CD4-positive, CD25-positive, alpha-beta regulatory T cell (primary cell): ENCODE measurements at regions not wholly inside any gene's neighbourhood (a gene's known extent, or its start where the extent isn't known, plus 50 kb on each side); places are given as distances from the start of the nearest gene placed in this dataset.

Experiments
- ATAC-seq, 2 donors: fragments of 150-1000 bp; cut with Tn5 transposase; one replicate each; pipeline ENCODE4 v1.10.0; 2021; ENCODE audit warnings: low read depth in 2 of 2, moderate number of reproducible peaks in 2 of 2, moderate library complexity in 1 of 2
- DNase-seq, 3 donors: peaks; one replicate each; pipeline versions ENCODE4 v3.0.0 to v3.0.0-alpha.2; 2012 to 2022; ENCODE audit warnings: mixed read lengths in 1 of 3
- H3K27ac ChIP-seq: one replicate; pipeline ENCODE4 v1.7.0; 2013; ENCODE audit warnings: mild to moderate bottlenecking, low read length; ENCODE audit not compliant: insufficient read depth, poor library complexity, severe bottlenecking
- H3K27me3 ChIP-seq: one replicate; pipeline ENCODE4 v1.7.0; 2013; ENCODE audit warnings: low read length; ENCODE audit not compliant: control insufficient read depth, insufficient read depth
- H3K36me3 ChIP-seq: one replicate; pipeline ENCODE4 v1.7.0; 2013; ENCODE audit warnings: mild to moderate bottlenecking, low read length, moderate library complexity; ENCODE audit not compliant: control insufficient read depth, insufficient read depth
- H3K4me1 ChIP-seq: 2 replicates; pipeline ENCODE4 v1.7.0; 2013; ENCODE audit warnings: mild to moderate bottlenecking, low read length; ENCODE audit not compliant: insufficient read depth, control insufficient read depth, poor library complexity, severe bottlenecking
- H3K4me3 ChIP-seq: one replicate; pipeline ENCODE4 v1.7.0; 2013; ENCODE audit warnings: low read depth, mild to moderate bottlenecking, low read length, moderate library complexity
- H3K9me3 ChIP-seq, 2 experiments: 1 replicate in 1 of 2; 2 replicates in 1 of 2; pipeline ENCODE4 v1.7.0; 2013; ENCODE audit warnings: low read length in 2 of 2, mild to moderate bottlenecking in 1 of 2, moderate library complexity in 1 of 2; ENCODE audit not compliant: control insufficient read depth in 2 of 2
- H3K27ac Mint-ChIP-seq, 3 donors: one replicate each; pipeline ENCODE4 v1.8.0; 2020 to 2022; ENCODE audit warnings: mild to moderate bottlenecking in 3 of 3, mixed read lengths in 3 of 3, moderate library complexity in 2 of 3
- H3K27me3 Mint-ChIP-seq: one replicate; pipeline ENCODE4 v1.8.0; 2022; ENCODE audit warnings: mild to moderate bottlenecking, mixed read lengths
- H3K36me3 Mint-ChIP-seq: one replicate; pipeline ENCODE4 v1.8.0; 2020; ENCODE audit warnings: mixed read lengths
- H3K4me1 Mint-ChIP-seq, 4 donors: one replicate each; pipeline ENCODE4 v1.8.0; 2020 to 2022; ENCODE audit warnings: mixed read lengths in 4 of 4, mild to moderate bottlenecking in 1 of 4
- H3K4me3 Mint-ChIP-seq, 4 donors: one replicate each; pipeline ENCODE4 v1.8.0; 2020 to 2022; ENCODE audit warnings: mild to moderate bottlenecking in 4 of 4, mixed read lengths in 4 of 4, moderate library complexity in 3 of 4
- H3K9me3 Mint-ChIP-seq, 7 donors: one replicate each; pipeline ENCODE4 v1.8.0; 2020 to 2022; ENCODE audit warnings: mixed read lengths in 7 of 7, mild to moderate bottlenecking in 3 of 7, moderate library complexity in 2 of 7

DNA sequence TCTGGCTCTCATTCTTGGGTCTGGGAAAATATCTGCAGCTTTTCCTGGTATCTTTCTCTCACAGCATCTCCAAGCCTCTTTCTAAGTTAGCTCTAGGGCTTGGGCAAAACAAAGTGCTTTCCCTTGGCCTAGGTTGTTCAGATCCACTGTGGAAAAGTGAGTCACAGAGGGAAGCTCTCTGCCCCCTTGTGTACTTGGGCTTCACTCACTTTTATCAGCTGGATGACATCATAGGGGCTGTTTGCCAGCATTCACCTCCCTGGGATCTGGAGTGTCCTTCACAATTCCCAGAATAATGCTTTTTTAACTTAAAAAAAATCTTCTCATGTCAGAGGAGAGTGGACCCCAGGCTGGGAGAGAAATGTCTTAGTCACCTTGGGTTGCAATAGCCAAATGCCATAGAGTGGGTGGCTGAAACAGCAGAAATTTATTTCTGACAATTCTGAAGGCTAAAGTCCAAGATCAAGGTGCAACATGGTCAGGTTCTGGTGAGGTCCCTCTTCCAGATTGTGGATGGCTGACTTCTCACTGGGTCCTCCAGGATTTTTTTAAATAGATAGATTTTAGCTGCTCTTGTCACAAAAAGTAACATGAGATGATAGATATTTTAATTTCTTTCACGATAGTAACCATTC lies 247.8 kb downstream of the SH2D1A start:
- H3K4me3 ChIP-seq: no peak overlapping the region
- no peaks in the 10 kb centered on the region for H3K4me1 Mint-ChIP-seq
- H3K27ac Mint-ChIP-seq: no peak overlapping the region
- H3K36me3 Mint-ChIP-seq: no peaks in the 10 kb centered on the region
- no peak overlapping the region for H3K27ac ChIP-seq
- no peak overlapping the region for H3K4me3 Mint-ChIP-seq
- H3K9me3 Mint-ChIP-seq: peaks cover 0 to 6% (median 0%) of the 10 kb centered on the region in 7 donors
- H3K27me3 ChIP-seq: no peaks in the 10 kb centered on the region
- DNase-seq (no peak), ATAC-seq (no peak)
- H3K9me3 ChIP-seq: no peaks in the 10 kb centered on the region
- H3K27me3 Mint-ChIP-seq: no peaks in the 10 kb centered on the region
- no peaks in the 10 kb centered on the region for H3K4me1 ChIP-seq
- no peaks in the 10 kb centered on the region for H3K36me3 ChIP-seq

DNA sequence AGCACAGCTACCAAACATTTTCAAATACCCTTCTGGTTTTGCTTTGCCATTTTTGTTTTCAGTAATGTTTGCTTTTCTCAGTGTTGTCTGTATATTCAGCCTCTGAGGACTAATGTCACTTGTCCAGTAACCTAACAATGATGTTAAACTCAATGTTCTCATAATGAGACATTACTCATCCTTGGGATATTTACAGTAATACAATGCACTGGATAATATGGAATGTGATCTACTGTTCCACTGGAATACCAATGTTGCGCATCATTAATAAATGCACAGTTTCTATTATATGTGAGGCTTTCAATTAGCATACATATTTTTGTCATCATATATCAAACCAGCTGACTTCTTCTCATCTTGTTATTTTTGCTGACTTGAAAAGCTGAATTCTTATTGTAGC lies 259.1 kb downstream of the SH2D1A start:
- Histone ChIP-seq H3K4me3 (no peak overlapping the region), H3K27me3 (no peaks in the 10 kb centered on the region), H3K36me3 (no peaks in the 10 kb centered on the region), H3K9me3 (no peaks in the 10 kb centered on the region), H3K4me1 (no peaks in the 10 kb centered on the region), H3K27ac (no peak overlapping the region)
- Mint-ChIP-seq H3K36me3 (no peaks in the 10 kb centered on the region), H3K9me3 (peaks cover 0 to 2% (median 0%) of the 10 kb centered on the region in 7 donors), H3K27me3 (no peaks in the 10 kb centered on the region), H3K4me1 (no peaks in the 10 kb centered on the region), H3K27ac (no peak overlapping the region), H3K4me3 (no peak overlapping the region)
- DNase-seq: no peak
- ATAC-seq: no peak

DNA sequence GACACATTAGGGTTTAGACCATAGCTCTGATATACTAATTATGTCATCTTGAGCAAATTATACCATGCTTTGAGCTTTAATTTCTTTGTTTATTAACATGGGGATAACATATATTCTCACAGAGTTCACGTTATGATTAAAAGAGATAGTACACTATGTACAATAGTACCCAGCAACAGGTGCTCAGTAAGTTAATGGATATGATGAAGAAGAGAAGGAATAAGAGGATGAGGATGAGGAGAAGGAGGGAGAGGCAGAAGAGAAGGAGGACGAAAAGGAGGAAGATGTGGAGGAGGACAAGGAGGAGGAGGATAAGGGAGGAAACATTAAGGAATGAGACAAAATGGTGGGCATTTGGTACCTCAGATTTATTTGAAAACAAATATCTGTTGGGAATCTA lies 260.4 kb downstream of the SH2D1A start:
- H3K36me3 ChIP-seq: no peaks in the 10 kb centered on the region
- no peaks in the 10 kb centered on the region for H3K4me1 ChIP-seq
- Mint-ChIP-seq H3K9me3 (no peaks in the 10 kb centered on the region), H3K36me3 (no peaks in the 10 kb centered on the region), H3K4me3 (no peak overlapping the region), H3K27me3 (no peaks in the 10 kb centered on the region), H3K27ac (no peak overlapping the region), H3K4me1 (no peaks in the 10 kb centered on the region)
- DNase-seq (no peak), ATAC-seq (no peak)
- H3K27ac ChIP-seq: no peak overlapping the region
- H3K4me3 ChIP-seq: no peak overlapping the region
- H3K9me3 ChIP-seq: no peaks in the 10 kb centered on the region
- H3K27me3 ChIP-seq: no peaks in the 10 kb centered on the region

DNA sequence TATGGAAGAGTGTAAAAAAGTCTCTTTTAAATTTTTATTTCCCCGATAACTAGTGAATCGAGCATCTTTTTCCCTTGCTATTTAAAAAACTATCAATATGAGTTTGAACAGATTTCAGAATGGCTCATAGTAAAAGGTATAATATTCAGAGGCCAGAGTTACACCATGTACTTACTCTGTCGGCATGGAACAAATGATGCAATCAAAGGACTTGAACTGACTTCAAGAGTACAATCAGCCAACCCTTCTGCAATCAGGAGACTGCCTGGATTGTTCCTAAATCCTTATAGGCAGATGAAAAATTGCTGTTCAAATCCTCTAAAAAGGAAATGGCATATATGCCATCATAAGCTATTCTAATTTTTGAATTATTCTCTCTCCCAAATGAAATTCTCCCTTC lies 273.3 kb downstream of the SH2D1A start:
- no peaks in the 10 kb centered on the region for H3K4me1 ChIP-seq
- no peak overlapping the region for H3K27ac Mint-ChIP-seq

DNA sequence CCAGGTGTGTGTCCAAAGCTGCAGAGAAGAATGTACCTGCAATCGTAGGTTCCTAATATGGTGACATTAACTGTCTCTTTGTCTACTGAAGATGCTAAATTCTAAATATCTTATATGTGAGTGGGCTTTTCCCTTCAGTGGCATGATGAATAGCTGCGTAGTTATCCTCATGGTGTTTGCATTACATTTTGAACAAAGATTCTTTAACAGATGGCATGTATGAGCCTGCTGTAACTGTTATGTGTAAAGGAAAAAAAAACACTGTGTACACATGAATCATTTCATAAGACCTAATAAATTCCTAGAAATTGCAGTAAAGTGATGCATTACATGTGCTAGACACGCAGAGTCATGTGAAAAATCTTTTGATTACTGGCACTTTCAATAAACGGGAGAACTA lies 288.0 kb downstream of the SH2D1A start:
- Mint-ChIP-seq H3K9me3 (peaks cover 0 to 1% (median 0%) of the 10 kb centered on the region in 7 donors), H3K4me3 (no peak overlapping the region), H3K36me3 (no peaks in the 10 kb centered on the region), H3K27me3 (no peaks in the 10 kb centered on the region), H3K27ac (no peak overlapping the region), H3K4me1 (no peaks in the 10 kb centered on the region)
- Histone ChIP-seq H3K36me3 (no peaks in the 10 kb centered on the region), H3K27me3 (no peaks in the 10 kb centered on the region), H3K9me3 (no peaks in the 10 kb centered on the region), H3K27ac (no peak overlapping the region), H3K4me3 (no peak overlapping the region), H3K4me1 (no peaks in the 10 kb centered on the region)
- no peak for DNase-seq
- no peak for ATAC-seq

More for the DNA sequence above, 273.3 kb downstream of the SH2D1A start:
- Mint-ChIP-seq H3K4me3 (no peak overlapping the region), H3K27me3 (no peaks in the 10 kb centered on the region), H3K36me3 (no peaks in the 10 kb centered on the region), H3K9me3 (peaks cover 0 to under 1% (median 0%) of the 10 kb centered on the region in 7 donors), H3K4me1 (no peaks in the 10 kb centered on the region)
- no peaks in the 10 kb centered on the region for H3K36me3 ChIP-seq
- DNase-seq (no peak), ATAC-seq (no peak)
- no peak overlapping the region for H3K4me3 ChIP-seq
- no peaks in the 10 kb centered on the region for H3K27me3 ChIP-seq
- no peaks in the 10 kb centered on the region for H3K9me3 ChIP-seq
- no peak overlapping the region for H3K27ac ChIP-seq

DNA sequence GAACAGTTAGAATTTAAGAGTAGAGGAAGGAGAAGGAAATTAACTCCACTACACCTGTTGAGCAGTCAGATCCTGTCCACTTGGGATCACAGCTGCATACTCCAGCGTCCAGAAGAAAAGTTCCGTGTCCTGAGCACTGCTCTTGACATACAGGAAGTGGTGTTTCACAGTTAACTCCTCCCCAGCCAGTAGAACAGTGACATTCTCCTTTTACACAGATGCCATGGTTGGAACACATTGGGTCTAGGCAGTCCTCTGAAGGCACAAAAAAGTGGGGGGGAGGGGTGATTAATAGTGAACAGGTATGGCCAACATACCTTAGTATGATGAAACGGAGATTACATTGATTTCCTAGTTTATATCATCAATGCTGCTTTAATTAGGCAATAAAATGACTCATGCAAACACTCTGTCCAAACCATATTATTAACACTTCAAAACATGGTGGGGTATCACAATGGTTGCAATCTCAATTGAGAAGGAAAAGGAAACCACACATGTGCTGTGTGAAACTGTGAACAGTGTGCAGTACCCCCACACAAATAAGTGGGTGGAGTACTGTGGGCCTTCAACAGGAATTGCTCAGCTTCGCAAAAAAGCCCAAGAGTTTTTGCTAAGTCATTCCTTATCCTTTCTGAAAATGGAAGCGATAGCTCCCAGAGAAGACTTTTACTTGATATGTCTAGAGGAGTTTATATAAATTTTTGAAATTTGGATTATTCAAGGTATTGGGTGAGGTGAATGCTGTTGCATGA lies 295.6 kb downstream of the SH2D1A start:
- no peaks in the 10 kb centered on the region for H3K4me1 ChIP-seq
- no peak overlapping the region for H3K4me3 ChIP-seq
- DNase-seq: no peak
- no peaks in the 10 kb centered on the region for H3K36me3 ChIP-seq
- H3K9me3 ChIP-seq: no peaks in the 10 kb centered on the region
- no peaks in the 10 kb centered on the region for H3K4me1 Mint-ChIP-seq
- H3K27ac Mint-ChIP-seq: no peak overlapping the region
- H3K27me3 Mint-ChIP-seq: peaks cover 5% of the 10 kb centered on the region
- H3K36me3 Mint-ChIP-seq: no peaks in the 10 kb centered on the region
- no peaks in the 10 kb centered on the region for H3K27me3 ChIP-seq
- no peaks in the 10 kb centered on the region for H3K9me3 Mint-ChIP-seq
- no peak overlapping the region for H3K4me3 Mint-ChIP-seq
- H3K27ac ChIP-seq: no peak overlapping the region
- ATAC-seq: no peak

DNA sequence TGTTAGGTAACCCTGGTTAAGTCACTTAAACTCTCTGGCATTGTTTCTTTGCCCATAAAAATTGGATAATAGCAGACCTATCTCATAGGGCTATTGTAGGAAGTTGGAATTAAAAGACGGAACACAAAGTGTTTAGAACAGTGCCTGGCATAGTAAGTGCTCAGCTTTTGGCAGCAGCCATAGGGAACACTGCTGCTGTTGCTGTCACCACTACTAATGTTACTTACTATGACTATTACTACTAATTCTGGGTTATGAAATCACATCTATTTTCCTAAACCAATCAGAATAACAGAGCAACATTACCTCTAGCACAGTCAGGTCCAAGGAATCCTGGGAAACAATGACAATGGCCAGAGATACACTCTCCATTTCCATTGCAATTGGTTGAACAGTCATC lies 300.0 kb downstream of the SH2D1A start:
- Histone ChIP-seq H3K9me3 (no peaks in the 10 kb centered on the region), H3K4me3 (no peak overlapping the region), H3K36me3 (no peaks in the 10 kb centered on the region), H3K27me3 (no peaks in the 10 kb centered on the region), H3K4me1 (no peaks in the 10 kb centered on the region), H3K27ac (no peak overlapping the region)
- DNase-seq (no peak), ATAC-seq (no peak)
- Mint-ChIP-seq H3K27ac (no peak overlapping the region), H3K4me3 (no peak overlapping the region), H3K27me3 (peaks cover under 1% of the 10 kb centered on the region), H3K4me1 (no peaks in the 10 kb centered on the region), H3K9me3 (no peaks in the 10 kb centered on the region), H3K36me3 (no peaks in the 10 kb centered on the region)

DNA sequence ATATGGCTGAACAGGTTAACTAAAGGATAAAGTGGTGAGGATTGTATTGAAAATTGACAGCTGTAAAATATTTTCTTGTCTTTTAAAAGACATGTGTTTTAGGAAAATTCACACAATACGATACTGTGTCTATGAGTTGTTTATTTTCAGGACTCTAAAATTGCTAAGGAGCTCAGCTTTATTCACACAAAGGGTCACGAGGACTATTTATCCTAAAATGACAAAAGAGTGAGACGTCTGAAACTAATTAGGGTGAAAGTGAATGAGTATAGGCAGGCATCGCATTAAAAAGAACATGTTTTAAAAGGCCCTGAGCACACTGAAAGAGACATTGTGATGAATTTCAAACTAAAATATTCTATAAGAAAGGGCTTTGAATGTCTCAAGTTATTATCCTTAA lies 304.7 kb downstream of the SH2D1A start:
- H3K27ac ChIP-seq: no peak overlapping the region
- H3K4me1 Mint-ChIP-seq: no peaks in the 10 kb centered on the region
- H3K9me3 ChIP-seq: no peaks in the 10 kb centered on the region
- H3K36me3 Mint-ChIP-seq: no peaks in the 10 kb centered on the region
- no peaks in the 10 kb centered on the region for H3K9me3 Mint-ChIP-seq
- H3K4me3 ChIP-seq: no peak overlapping the region
- no peaks in the 10 kb centered on the region for H3K36me3 ChIP-seq
- no peak overlapping the region for H3K4me3 Mint-ChIP-seq
- no peak for ATAC-seq
- H3K27me3 Mint-ChIP-seq: no peaks in the 10 kb centered on the region
- no peak for DNase-seq
- no peaks in the 10 kb centered on the region for H3K27me3 ChIP-seq
- H3K27ac Mint-ChIP-seq: no peak overlapping the region
- H3K4me1 ChIP-seq: no peaks in the 10 kb centered on the region
